ENCODE measurements at regions not wholly inside any gene's neighbourhood (a gene's known extent, or its start where the extent isn't known, plus 50 kb on each side); places are given as distances from the start of the nearest gene placed in this dataset.

GRCh38 chr1:244197851-244198375, 146.8 kb downstream of the ZBTB18 start:
- no peak for DNase-seq

GRCh38 chr1:244199902-244200301, 148.8 kb downstream of the ZBTB18 start:
- DNase-seq: no peak

DNA sequence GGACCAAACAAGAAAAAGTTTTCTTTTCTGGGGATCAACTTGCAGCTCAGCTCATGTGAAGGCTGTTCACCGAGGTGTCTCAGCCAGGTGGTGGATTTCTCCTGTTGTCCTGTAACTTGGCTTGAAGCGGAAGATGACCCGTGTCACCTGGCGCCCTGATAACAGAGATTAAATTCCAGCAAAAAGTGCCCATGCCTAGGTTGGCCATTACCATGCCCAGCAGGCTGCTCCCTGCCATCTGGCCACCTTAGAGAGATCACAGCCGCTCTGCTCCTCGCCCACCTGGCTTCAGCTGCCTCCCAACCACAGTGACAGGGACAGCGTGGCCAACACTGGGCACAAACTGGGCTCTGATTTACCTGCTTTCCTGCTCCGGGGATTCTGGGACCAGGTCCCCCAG, 149.5 kb downstream of the ZBTB18 start:
- peak; percentile 16 to 20 for DNase-seq

GRCh38 chr1:244201750-244202149, 150.7 kb downstream of the ZBTB18 start:
- DNase-seq: no peak

DNA sequence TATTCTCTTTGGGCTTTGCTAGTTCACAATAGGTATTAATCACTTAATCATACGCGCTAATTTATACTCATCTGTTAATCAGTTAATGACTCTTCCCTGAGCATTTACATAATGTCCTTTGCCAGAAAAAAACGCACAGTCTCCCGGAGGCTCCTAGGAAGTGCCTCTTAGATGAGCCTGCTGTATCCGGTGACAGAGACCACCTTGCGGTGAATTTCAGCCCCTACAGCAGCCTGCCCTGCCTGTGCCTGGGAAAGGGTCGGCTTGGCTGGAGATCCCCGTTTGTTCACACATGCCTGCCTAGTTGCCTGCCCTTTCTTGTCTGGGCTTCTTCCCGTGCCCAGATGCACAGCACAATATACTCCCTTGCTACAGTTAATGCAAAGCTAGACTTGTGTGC, 152.9 kb downstream of the ZBTB18 start:
- no peak for DNase-seq

DNA sequence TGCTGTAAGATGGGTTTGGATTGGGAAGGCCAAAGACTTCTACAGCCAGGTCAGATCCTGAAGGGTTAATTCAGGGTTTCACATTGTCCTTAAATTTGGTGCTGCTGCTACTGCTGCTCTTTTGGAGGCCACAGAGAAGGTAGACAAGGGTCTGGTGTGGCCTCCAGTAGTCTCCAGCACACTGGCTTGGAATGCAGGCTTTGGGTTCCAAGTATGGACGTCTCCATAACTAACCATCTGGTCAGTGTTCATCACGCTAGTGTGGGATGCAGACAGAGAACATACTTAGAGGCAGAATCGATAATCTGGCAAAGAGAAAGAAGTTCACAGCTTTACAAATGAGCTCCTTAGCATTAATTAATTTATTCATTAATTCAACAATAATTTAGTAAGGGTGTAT, 154.1 kb downstream of the ZBTB18 start:
- DNase-seq: no peak

DNA sequence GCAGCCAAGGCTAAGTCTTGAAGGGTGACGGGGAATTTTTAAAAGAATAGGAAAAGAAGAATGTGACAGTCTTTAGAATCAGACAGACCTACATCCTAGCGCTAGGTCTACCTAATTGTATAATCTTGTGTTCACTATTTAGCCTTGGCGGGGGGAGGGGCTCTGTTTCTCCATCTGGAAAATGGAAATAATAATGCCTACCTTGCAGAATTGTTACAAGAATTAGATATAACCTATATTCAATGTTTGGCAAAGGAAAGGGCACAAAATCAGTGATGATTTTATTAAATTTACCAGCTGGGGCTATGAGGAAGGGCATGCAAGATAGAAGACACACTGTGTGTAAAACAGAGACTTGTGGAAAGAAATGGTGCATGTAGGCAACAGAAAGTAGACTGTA, 154.8 kb downstream of the ZBTB18 start:
- no peak for DNase-seq

DNA sequence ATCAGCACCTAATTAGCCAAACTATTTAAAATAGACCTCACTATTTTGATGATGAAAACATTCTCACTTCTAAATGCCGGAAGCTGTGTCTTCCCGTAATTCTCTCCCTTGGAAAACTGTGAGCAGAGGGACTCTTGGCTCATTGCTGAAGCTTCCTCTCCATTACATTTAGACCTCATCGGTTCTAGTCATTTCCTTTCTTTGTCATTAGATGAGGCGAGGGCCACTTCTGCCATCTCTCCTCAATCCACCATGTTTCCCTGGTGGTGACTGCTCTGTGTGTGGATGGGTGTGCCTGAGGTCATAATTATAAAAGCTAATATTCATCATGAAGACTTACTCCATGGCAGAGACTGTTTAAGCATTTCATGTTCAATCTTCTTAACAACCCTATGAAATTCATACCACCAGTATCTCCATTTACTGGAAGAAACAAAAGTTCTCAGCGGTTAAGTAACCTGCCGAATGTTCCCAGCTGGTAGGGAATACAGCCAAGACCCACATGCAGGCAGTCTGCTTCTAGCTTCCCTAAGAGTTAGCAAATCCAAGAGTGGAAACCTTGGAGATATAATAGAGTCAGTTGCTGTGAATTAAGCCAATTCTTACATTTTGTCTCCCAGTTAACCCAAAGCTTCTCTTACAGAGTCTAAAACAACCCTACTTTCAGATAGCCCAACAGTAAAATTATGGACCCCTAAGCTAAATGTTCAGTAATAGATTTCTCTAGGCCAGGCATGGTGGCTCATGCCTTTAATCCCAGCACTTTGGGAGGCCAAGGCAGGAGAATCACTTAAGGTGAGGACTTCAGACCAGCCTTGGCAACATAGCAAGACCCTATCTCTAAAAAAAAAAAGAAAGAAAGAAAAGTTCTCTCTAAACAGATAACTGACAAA, 156.2 kb downstream of the ZBTB18 start:
- DNase-seq: no peak

GRCh38 chr1:244207935-244208244, 156.8 kb downstream of the ZBTB18 start:
- no peak for DNase-seq

DNA sequence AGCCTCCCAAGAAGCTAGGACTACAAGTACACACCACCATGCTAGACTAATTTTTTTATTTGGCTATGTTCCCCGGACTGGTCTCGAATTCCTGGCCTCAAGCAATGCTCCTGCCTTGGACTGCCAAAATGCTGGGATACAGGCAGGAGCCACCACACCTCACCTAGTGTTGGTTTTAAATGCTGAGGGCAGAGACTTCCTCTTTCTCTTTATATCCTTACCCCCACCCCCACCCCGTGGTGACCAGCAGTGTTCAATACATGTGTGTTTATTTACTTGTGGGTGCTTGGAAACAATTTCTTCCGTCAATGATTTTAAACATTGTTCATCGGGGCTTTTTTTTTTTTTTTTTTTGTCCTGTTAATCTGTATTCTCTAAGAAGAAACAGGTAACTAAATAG, 158.9 kb downstream of the ZBTB18 start:
- no peak for DNase-seq

- DNase-seq: peak in 1 of 2 experiments; percentile 11
Measured at GRCh38 chr1:244210884-244211558, 159.9 kb downstream of the ZBTB18 start.

DNA sequence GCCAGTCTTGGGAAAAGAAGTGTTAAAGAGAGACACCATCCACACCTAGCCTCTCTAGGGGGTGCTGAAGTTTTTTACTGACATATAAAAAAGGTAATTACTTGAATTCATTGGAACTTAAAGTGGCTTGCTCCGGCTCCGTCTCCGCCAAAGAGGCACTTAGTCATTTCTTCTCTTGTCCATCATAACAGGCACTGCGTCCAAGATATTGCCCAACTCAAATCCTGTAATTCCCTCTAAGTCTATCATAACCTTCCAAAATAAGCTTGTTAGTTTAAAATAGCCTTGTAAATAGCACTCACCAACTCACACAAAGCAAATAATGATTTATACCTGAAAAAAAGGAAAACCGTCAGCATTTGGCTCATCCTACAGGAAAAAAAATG, 160.5 kb downstream of the ZBTB18 start:
- no peak for DNase-seq

- no peak for DNase-seq
Measured at GRCh38 chr1:244212219-244212618, 161.1 kb downstream of the ZBTB18 start.

GRCh38 chr1:244212797-244213475, 161.9 kb downstream of the ZBTB18 start:
- no peak for DNase-seq

GRCh38 chr1:244214009-244214967, 163.2 kb downstream of the ZBTB18 start:
- peak; percentile 53 to 56 for DNase-seq

- DNase-seq: no peak
Measured at GRCh38 chr1:244216836-244217235, 165.8 kb downstream of the ZBTB18 start.

GRCh38 chr1:244217711-244218110, 166.6 kb downstream of the ZBTB18 start:
- no peak for DNase-seq

- DNase-seq: no peak
Measured at GRCh38 chr1:244218220-244218619, 167.1 kb downstream of the ZBTB18 start.

- DNase-seq: no peak
Measured at GRCh38 chr1:244219149-244219548, 168.1 kb downstream of the ZBTB18 start.

- DNase-seq: no peak
Measured at GRCh38 chr1:244219802-244220201, 168.7 kb downstream of the ZBTB18 start.

GRCh38 chr1:244220410-244220809, 169.3 kb downstream of the ZBTB18 start:
- DNase-seq: no peak

- DNase-seq: no peak
Measured at GRCh38 chr1:244221991-244222390, 170.9 kb downstream of the ZBTB18 start.

All from SHP77 (cell line).